ENCODE measurements at regions not wholly inside any gene's neighbourhood (a gene's known extent, or its start where the extent isn't known, plus 50 kb on each side); places are given as distances from the start of the nearest gene placed in this dataset.

DNA sequence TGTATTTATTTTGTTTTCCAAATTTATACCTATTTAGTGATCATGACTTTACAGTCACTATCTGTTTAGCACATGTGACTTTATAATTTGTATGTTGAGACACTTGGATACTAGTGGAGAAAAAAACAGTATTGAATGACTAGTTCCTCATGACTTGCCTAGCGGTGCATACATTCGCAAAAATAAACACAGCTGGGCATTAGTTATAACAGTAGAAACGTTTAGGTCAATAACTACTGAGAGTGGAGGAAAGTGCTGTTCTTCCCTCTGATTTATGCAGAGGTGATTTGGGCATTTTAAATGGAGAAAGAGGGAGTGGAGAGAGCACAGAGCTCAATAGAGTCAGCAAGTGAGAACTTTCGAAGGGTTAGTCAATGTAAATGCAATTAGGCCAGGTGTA, 1679.0 kb upstream of the B3GALT2 start:
- TF ChIP-seq, protein P1, sequence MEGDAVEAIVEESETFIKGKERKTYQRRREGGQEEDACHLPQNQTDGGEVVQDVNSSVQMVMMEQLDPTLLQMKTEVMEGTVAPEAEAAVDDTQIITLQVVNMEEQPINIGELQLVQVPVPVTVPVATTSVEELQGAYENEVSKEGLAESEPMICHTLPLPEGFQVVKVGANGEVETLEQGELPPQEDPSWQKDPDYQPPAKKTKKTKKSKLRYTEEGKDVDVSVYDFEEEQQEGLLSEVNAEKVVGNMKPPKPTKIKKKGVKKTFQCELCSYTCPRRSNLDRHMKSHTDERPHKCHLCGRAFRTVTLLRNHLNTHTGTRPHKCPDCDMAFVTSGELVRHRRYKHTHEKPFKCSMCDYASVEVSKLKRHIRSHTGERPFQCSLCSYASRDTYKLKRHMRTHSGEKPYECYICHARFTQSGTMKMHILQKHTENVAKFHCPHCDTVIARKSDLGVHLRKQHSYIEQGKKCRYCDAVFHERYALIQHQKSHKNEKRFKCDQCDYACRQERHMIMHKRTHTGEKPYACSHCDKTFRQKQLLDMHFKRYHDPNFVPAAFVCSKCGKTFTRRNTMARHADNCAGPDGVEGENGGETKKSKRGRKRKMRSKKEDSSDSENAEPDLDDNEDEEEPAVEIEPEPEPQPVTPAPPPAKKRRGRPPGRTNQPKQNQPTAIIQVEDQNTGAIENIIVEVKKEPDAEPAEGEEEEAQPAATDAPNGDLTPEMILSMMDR (IDR thresholded peaks at IDR 0.05; ENCODE audit: borderline replicate concordance, extremely low read depth, low read length, poor library complexity, severe bottlenecking): no peak
- no peak for TF ChIP-seq EZH2 (IDR thresholded peaks at IDR 0.05; ENCODE audit: borderline replicate concordance, low read depth, low read length, severe bottlenecking)
